Frontal cortex (tissue), 3 donors: ENCODE measurements at regions not wholly inside any gene's neighbourhood (a gene's known extent, or its start where the extent isn't known, plus 50 kb on each side); places are given as distances from the start of the nearest gene placed in this dataset.

Experiments used
- DNase-seq, 2 donors: peaks; one replicate each; pipeline ENCODE4 v3.0.0; 2012; ENCODE audit warnings: low spot score in 2 of 2
- FAIRE-seq: peaks from 2 replicates; lab custom pipeline; 2012; peaks lifted over from hg19 to GRCh38; lab: Jason Lieb, UNC
- donor health status: control.
- donor health status: control.
- donor health status: control.

GRCh38 chr16:13390986-13391305 lies 489.5 kb downstream of the SHISA9 start:
- DNase-seq (no peak), FAIRE-seq (no peak)

DNA sequence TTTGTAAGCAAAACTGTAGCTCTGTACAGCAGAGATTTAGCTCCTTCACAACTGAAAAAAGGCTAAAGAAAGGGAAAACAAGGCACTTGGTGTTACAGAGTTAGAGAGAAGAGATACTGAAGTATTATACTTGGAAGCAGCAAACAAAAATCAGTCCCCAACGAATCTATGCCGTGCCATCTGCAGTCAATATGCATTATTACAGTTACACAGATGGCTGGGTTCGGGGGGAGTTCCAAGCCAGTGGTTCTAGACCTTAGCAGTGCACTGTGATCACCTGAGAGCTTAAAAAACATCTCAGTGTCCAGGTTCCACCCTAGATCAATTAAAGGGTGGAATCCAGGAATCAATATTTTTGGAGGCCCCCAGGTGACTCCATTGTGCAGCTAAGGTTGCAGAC lies 489.9 kb downstream of the SHISA9 start:
- no peak for FAIRE-seq

GRCh38 chr16:13392341-13392740 lies 490.9 kb downstream of the SHISA9 start:
- no peak for DNase-seq
- FAIRE-seq: no peak

More for the DNA sequence above, 489.9 kb downstream of the SHISA9 start:
- DNase-seq: no peak

DNA sequence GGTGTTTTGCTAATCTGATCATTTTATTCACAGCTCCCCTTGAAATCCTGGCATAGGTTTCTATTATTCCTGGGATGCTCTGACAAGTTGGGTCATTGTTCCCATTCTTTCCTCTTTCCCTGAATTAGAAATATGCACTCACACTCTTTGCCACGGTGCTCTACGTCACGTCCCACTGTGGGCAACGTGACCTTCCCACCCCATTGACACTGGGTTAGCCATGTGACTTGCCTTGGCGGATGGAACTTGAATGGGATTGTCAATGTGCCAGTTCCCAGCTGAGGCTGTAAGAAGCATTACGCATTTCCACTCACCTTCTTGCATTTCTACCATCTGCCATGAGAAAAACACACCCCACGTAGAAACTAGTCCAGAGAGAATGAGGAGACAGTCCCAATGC lies 492.4 kb downstream of the SHISA9 start:
- DNase-seq: no peak
- no peak for FAIRE-seq

GRCh38 chr16:13394488-13394887 lies 493.1 kb downstream of the SHISA9 start:
- FAIRE-seq: no peak
- DNase-seq: no peak

DNA sequence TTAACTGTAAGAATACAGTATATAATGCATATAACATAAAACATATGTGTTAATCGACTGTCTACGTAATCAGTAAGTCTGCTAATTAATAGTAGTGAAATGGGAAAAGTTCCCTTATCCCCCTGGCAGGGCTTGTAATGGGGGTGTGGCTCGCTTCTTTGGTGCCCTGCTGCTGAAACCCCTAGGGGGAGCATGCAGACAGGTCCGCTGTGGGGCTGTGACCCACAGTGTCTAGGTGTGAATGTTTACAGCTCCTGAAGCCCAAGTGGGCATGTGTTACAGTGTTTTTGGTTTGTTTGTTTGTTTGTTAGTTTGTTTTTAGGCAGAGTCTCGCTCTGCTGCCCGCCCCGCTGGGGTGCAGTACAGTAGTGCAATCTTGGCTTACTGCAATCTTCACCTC lies 495.7 kb downstream of the SHISA9 start:
- DNase-seq: no peak
- no peak for FAIRE-seq

DNA sequence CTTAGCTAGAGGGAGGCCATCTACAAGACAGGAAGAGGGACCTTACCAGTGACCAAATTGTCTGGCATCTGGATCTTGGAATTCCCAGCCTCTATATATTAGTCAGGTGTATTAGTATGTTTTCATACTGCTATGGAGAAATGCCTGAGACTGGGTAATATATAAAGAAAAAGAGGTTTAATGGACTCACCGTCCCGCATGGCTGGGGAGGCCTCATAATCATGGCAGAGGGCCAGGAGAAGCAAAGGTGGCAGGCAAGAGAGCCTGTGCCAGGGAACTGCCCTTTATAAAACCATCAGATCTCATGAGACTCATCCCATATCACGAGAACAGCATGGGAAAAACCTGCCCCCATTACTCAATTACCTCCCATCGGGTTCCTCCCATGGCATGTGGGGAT lies 500.2 kb downstream of the SHISA9 start:
- FAIRE-seq (no peak), DNase-seq (no peak)

DNA sequence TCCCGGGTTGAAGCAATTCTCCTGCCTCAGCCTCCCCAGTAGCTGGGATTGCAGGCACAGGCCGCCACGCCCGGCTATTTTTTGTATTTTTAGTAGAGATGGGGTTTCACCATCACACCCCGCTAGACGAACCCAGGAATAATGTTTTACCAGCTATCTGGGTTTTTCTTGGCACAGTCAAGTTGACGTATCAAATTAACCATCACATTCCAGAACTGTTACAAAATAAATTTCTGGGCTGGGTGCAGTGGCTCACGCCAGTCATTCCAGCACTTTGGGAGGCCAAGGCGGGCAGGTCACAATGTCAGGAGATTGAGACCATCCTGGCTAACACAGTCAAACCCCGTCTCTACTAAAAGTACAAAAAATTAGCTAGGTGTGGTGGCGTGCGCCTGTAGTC lies 501.2 kb downstream of the SHISA9 start:
- FAIRE-seq (no peak), DNase-seq (no peak)

DNA sequence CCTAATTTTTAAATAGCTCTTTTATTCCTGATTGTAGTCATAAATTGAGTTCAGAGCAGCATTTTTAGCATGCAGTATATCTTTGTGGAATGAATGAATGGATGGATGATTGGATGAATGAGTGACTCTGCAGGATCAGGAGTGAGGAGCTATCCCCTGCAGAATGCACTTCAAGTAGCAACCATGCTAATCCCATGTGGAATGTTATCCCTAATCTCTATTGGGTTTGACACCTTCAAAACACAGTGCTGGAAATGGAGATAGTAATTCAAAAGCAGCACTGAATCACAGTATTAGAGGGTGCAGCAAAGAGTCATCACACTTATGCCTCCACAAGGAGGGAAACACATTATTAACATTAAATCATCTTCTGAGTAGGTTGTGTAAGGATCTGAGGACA lies 501.9 kb downstream of the SHISA9 start:
- no peak for DNase-seq
- FAIRE-seq: no peak

- DNase-seq: no peak
- no peak for FAIRE-seq
These were observed 505.8 kb upstream of the ERCC4 start for GRCh38 chr16:13414154-13414553.

DNA sequence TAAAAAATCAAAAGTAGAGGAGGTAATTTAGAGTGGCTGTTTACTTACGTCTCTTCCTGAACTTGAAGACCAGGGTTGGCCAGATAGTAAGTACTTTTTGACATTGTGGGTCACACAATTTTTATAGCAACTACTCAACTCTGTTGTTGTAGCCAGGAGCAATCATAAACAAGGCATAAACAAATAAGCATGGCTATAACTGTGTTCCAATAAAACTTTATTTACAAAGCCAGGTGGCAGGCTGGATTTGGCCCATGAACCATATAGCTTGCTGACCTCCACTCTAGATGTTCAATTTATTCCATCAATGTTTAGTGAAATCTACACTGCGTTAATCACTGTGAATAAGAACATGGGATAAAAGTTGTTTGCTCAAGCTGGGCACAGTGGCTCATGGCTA lies 500.4 kb upstream of the ERCC4 start:
- FAIRE-seq: no peak
- no peak for DNase-seq

- DNase-seq: no peak
These were observed 498.2 kb upstream of the ERCC4 start for GRCh38 chr16:13421726-13422125.

DNA sequence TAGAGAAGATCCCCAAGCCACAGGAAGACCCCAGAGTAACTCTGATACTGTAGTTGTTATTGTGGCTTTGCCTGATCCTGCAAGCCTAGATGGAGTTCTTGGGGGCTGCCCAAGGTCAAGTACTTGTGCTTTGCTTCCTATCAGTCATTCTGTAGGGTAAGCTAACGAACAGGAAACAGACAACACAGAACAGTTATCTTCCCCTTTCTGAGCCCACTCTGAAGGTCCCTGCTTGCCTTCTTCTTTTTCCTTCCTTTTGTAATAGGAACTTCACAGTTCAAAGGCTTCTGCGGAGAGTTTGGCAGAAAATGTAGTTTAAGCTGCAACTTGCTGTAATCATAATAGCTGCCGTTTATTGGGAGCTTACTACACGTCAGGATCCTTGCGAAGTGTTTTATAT lies 494.1 kb upstream of the ERCC4 start:
- FAIRE-seq (no peak), DNase-seq (no peak)

More at GRCh38 chr16:13421726-13422125, 498.2 kb upstream of the ERCC4 start:
- FAIRE-seq: no peak

DNA sequence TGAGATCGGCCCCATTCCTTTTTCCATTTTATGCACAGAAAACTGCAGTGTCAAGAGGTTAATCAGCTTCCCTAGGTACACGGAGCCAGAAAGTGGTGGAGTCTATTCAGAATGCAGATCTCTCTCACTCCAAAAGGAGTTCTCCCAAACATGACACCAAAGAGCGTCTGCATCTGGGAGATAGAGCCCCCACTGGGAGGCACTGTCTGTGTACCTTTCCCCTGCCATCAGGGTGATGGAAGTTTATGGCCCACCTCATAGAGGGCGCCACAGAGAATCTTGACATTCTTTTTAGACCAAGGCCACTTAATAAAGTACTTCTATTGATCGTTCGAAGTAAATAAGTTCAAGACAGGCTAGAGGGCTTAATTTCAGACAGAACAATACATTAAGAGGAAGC lies 493.7 kb upstream of the ERCC4 start:
- DNase-seq (no peak), FAIRE-seq (no peak)

DNA sequence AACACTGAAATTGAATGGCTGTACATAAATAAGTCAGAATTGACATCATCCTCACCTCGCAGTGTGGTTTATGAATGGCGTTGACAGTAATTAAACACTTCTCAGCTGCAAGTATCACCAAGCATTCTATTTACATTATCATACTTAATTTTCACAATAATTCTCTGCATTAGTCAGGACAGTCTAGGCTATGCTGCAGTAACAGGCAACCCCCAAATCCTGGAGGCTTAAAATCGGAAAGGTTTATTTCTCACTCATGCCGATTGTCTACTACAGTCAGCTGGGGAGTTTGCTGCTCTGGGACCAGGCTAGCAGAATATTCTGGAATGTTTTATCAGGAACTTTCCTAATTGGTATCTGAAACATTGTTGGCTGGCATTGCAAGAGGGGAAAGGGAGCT lies 493.2 kb upstream of the ERCC4 start:
- DNase-seq: no peak
- no peak for FAIRE-seq

DNA sequence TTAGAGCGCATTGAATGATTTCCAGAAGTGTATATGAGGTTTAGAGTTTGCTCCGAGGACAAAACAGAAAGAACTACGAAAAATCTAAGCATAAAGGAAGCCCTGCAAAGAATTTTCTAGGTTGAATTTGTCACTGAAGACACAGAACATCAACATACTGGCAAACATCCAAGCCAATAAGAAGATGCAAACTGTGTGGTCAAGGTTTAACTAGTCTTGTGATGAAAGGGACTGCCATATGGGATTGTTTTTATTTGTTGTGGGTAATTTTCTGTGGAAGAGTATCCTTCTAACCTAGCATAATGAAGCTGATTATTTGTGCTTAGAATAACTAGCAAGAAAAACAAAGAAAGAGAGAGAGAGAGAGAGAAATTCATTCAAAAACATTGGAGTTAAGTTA lies 492.0 kb upstream of the ERCC4 start:
- no peak for DNase-seq
- no peak for FAIRE-seq

- DNase-seq (no peak), FAIRE-seq (no peak)
These were observed 490.5 kb upstream of the ERCC4 start for GRCh38 chr16:13429416-13429815.

DNA sequence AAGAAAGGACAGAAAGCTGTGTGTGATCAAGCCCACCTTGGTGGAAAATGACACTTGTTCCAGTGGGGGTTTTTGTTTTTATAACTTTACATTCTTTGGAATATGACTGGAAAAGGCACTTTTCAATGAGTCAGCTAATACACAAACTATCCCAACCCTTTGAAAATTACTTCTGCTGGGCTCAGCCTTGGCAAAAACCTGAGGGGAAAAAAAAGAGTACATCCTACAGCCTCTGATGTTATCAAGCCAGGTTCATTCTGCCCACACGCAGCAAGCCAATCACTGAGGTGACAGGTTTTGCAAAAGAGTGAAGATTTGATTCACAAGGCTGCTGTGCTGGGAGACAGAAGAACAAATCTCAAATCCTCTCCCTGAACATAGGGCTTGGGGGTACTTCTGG lies 484.5 kb upstream of the ERCC4 start:
- DNase-seq (no peak), FAIRE-seq (no peak)

GRCh38 chr16:13435873-13436474 lies 484.0 kb upstream of the ERCC4 start:
- DNase-seq (no peak), FAIRE-seq (no peak)

- FAIRE-seq: no peak
- no peak for DNase-seq
These were observed 483.1 kb upstream of the ERCC4 start for GRCh38 chr16:13436641-13437412.

GRCh38 chr16:13437413-13437795 lies 482.6 kb upstream of the ERCC4 start:
- FAIRE-seq (no peak), DNase-seq (no peak)

DNA sequence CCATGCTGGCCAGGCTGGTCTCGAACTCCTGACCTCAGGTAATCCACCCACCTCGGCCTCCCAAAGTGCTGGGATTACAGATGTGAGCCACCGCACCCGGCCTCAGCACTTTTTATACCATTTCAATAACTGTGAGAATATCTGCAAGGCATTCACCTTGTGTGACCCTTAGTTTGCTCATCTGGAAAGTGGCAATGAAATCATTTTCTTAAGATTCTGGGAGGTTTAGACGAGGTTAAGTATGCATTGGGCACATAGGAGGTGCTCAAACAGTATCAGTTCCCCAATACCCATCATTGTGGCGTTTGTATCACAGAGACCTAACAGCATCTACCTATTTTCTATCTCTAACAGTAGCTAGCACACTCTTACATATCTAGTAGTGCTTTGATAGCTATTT lies 481.9 kb upstream of the ERCC4 start:
- FAIRE-seq (no peak), DNase-seq (no peak)
